NCI-H2196 (cell line): ENCODE measurements at regions not wholly inside any gene's neighbourhood (a gene's known extent, or its start where the extent isn't known, plus 50 kb on each side); places are given as distances from the start of the nearest gene placed in this dataset.

Experiments used
- DNase-seq: peaks from one replicate; lab custom pipeline; 2025; ENCODE audit not compliant: unreplicated experiment; lab: John Stamatoyannopoulos, UW

DNA sequence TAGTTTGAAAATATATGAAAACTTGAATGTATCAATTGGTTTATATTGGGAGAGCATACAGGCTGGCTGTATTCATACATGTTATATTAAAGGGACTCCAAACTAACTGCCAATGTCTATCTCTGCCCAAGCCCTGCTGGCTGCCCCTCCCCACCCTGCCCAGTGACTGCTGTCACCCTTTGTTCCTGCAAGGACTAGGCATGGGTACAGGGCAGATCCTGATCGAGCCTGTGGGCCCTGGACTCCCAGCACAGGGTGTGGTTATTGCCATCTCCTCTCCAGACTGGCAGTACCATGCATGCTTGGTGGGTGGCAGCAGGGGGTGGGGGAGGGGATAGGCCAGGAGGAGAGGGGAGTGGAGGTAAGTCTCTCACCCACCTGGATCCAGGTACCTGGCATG lies 167.5 kb upstream of the RASGEF1B start:
- DNase-seq: no peak

DNA sequence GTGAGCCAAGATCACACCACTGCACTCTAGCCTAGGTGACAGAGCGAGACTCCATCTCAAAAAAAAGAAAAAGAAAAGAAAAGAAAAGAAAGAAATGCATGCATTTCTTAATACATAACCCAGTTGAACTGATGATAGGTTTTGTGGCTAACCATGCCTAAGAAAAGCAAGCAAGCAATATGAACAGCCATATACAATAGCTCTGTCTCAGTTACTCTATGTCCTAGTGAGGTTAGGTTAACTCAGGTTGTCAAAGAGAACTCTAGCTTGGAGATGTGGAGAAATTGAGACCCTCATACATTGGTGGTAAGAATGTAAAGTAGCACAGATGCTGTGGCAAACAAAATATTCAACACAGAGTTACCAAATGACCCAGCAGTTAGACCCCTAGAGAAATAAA lies 167.0 kb upstream of the RASGEF1B start:
- no peak for DNase-seq

DNA sequence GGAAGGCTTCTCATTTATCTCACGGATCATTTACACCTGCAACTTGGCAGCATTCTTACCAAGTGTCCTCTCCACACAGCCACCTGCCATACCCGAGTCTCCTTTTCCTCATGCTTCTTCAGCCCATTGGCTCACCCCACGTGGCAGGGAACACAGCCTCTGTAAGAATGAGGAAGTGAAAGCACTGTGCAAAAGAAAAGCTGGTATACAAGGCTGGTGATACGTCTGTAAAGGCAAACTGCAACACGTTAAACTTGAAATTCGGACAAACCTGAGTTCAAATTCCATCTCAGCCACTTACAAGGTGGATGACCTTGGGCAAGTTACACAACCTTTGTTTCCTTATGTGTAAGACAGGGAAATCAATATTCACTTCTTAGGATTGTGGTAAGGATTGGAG lies 164.0 kb upstream of the RASGEF1B start:
- DNase-seq: peak; percentile 70

DNA sequence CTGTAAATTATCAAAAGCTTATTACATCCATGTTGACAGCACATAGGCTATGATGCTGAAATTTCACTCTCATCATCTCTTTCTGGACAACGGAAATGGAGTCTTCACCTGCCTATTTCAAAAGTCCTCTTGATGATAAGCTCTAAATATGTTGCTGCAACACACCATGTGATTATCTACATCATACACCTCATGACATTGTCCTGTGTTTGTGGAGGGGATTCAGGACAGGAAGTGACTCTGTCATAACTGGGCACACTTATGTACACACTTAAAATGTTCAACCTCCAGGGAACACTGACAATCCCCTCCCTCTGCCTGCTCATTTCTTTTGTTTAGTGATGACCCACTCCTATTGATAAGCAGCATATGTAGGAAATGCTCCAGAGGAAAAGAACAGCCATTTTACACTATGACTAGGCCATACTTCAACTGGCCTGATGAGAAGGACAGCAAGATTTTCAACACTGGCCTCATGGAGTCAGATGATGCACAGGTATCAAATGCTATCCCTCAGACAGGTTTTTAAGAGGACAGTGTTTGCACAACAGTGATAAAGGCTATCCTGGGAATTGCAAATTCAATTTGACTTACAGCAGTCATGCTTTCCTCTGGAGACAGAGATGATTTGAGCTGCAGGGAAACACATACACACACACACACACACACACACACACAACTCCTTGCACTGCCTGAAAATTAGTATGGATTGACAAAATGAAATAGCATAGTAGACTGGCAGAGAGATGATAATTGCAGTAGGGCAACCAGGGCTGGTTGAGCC lies 163.3 kb upstream of the RASGEF1B start:
- no peak for DNase-seq

DNA sequence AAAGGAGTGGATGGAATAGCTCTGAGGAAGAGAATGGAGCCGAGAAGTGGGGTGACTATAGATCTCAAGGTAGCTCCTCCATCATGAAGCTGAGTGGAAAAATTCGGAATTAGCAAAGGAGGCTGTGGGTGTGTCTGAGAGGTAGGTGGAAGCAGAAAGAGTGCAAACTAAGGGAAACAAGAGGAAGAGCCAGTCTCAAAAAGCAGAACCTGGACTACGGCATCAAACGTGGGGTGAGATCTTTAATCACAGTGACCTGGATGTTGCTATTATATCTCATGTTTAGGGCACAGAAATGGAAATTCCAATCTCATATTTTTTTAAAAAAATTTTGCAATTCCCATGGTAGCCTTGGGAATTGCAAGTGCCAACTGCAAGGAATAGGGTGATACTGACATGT lies 162.5 kb upstream of the RASGEF1B start:
- no peak for DNase-seq

DNA sequence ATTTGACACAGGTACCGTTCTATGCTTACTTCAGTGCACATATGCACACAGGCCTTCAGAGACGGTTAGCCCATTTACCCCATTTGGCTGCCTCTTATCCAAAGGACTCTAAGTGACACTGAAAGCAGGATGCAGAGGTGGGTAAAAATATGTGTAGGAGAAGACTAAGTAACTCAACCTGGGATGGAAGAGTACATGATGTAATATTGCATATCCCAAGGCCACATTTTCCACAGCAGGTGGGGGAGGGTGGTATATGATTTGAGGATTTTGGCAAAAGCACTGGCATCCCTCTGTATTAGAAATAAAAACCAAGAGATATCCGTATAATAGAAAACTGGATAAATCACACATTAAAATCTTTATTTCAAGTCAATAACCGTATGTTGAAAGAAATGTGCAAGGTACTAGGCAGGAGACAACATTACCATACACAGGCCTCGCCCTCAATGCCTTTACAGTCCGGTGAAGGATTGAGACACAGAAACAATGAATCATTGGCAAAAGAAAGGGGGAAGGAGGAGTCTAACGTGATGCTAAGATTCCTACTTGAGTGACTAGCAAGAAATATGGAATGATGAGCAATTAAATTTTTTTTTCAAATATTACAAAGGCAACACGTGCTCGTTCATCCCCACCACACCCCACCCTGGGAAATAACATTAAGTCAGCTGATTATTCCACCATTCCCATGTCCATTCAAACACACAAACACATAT lies 161.0 kb upstream of the RASGEF1B start:
- no peak for DNase-seq

DNA sequence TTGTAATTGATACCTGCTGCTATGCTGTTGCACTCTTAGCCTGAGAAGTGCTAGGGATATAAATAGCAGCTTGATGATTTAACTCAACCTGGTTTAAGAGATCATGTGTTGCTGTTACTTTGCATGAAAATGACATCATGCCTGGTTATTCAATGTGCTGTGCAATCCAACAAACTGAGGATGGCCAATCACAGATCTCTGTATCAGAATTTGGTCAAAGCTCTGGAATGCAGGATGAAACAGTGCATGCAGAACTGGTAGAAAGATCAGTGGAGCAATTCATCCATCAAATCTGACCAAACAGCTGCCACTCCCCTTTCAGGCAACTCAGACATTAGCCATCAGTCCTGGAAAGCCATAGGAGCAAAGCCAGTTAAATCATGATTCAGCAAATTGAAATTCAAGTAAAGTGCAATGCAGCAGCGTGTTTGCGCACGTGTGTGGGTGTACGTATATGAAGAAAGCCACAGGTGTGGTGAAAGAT lies 160.3 kb upstream of the RASGEF1B start:
- DNase-seq: peak; percentile 4

DNA sequence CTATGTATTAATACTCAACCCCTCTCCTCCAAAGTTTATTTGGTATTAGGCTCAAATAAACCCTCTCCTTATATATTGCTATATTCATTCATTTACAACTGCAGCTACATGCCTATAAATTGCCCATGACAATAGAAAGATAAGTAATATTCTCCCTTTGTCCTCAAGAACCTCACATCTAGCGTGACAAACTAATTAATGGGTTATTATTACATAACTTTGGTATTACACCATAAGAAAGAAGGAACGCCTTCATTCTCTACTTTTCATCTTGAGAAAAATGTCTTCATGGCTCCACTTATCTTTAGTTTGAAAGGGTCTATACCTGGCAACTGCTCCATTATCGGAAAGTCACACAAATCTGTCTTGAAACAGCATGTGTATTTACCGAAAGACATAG lies 157.7 kb upstream of the RASGEF1B start:
- no peak for DNase-seq

DNA sequence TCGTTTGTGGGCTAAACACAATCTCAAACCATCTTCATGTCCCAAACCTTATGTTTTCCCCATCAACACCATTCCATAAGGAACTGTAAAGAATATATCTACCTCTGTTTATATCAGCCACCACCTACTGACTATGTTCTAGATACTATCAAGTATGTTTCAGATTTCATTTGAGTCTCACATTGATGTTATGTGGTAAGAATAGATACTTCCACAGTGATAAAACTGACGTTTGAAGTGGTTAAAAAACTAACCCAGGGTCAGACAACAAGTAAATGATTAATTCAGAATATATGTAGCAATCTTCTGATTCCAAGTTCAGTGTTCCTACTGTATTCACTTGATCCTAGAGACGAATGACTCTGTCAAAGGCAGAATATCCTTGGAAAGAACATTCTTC lies 156.8 kb upstream of the RASGEF1B start:
- DNase-seq: no peak

DNA sequence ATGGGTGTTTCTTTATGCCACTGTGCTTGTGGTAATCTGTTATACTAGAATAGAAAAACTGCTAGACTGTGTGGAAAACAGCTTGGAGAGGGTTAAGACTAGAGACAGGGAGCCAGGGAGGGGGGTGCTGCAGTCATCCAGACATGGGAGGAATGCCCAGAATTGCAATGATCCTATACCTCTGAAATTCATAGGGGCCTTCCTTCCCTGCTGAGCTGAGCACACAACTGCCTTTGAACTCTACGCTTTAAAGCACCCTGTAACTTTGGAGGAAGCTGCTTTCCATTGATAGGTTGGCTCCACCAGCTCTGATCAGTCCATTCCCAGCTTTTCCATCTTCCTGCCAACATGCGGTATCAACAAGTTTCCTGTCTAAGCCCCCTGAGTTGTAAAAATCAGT lies 155.9 kb upstream of the RASGEF1B start:
- no peak for DNase-seq

DNA sequence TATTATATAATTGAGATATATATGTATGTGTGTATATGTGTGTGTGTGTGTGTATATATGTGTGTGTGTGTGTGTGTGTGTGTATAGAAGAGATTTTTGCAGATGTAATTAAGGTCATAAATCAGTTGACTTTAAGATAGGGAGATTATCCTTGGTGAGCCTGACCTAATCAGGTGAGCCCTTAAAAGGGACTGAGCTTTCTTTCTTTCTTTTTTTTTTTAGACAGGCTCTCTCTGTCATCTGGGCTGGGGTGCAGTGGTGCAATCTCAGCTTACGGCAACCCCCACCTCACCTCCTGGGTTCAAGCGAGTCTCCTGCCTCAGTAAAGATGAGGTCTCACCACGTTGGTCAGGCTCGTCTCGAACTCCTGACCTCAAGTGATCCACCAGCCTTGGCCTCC lies 155.1 kb upstream of the RASGEF1B start:
- no peak for DNase-seq

DNA sequence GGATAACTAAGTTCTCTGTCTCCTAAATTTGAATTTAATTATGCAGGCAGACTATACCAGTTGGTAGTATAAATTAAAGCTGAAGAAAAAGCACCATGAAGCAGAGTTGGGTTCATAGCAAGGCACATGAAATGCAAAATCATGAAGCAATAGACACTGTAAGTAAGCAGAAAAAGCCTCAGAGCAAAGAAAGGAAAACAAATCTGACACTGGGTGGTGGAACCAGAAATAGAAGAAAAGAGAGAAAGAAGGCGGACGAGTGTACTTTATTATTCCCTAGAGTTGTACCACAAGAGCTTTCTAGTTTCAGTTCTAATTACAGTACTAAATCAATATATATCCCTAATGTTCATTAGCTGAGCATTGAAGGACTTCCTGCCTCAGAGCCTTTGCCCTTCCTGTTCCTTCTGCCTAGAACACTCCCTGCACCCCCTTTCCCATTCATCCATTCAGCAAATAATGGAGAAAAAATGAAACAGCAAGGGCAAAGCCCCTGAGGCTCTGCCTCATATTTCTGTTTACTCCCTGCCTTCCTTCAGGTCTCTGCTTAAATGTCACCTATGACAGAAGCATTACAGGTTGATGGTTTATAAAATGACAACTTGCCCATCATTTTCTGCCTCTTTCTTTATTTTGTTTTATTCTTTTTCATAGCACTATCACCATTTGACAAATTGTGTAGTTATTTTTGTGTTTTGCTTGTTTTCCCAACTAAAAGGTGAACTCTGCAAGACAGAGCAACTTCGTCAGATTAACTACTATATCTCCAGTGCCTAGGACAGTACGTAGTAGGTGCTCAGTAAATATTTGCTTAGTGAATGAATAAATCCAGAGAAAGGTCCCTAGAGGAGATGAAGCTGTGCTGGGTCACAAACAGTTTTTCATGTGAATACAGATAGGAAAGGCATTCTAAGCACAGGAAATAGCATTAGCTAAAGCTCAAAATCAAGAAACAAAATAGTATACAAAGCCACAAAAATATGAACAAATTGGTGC lies 154.0 kb upstream of the RASGEF1B start:
- DNase-seq: no peak

DNA sequence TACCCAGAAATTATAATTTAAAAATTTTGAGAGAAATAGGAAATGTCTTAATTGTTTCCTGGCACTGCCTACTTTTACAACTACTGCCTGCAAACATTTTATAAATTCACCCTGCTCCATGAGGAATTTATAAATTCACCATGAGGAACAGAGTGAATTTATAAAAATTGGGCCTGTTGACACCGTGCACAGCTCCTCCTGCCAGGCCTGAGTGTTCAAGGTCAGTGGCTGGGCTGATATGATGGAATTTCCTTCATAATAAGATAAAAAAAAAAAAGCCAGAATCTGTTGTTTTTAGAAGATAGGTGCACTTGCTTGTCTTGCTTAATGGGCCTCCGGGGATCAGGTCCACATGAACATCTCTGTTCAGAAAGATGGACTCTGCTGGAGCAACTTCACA lies 151.7 kb upstream of the RASGEF1B start:
- DNase-seq: no peak

DNA sequence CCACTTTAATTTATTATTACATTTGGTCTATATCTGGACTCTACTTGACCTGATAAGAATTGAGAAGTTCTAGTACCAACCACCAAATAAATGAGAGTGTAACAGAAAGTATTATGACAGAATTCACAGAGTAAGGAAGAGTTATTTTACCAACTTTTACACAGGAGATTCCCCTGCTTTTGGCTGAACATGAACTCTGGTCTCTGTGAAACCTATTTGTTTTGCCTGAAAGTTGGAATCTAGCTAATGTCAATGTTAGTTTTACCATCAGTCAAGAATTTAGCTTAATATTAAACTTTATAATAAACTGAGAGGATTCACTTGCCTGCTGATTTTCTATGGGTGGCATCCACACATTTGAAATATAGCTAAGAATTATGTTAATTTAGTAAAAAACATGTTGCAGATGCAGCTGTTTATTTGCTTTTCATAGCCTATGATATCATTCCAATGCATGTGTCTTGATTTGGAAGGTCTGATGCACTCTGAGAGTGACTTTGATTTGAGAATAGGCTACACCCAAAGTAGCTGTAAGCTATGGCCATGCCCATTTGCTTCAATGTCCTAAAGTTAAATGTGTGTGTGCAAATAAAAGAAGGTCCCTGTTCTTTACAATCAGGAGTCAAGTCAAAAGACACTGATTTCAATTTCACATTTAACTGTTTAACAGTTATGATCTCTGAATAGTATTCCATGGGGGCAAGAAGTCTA lies 150.9 kb upstream of the RASGEF1B start:
- DNase-seq: no peak

DNA sequence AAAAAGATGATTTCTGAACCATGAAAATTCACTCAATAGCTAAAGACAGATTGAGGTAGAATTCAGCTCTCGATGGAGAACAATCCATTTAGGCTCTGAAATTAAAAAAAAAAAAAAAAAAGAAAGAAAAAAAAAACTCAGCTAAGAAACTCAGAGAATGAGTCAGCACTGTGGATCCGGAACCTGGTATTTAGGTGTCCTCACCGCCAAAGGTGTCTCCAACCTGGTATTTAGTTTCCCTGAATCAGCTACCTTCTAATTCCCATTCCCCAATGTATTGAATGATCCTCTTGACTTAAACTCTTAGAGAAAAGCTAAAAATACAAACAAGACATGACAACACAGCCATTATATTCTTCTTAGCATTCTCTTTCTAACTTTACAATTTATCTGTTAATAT lies 150.3 kb upstream of the RASGEF1B start:
- no peak for DNase-seq

DNA sequence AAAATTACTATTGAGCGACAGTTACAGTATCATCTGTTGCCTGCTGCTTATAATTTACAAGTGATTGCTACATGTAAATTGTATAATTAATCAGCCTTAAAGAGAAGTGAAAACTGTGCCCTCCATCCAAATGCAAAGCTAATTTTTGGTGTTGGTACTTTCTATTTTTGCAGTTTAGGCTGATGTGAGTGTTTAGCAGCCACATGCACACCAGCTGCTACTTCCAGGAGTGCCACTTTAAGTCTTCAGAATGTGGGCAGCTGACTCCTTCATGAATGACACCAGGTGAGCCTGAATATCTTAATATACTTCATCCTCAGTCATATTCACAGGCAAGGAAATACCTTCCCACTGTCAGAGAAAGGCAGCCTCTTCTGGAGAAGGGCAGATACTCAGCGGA lies 149.8 kb upstream of the RASGEF1B start:
- DNase-seq: no peak

DNA sequence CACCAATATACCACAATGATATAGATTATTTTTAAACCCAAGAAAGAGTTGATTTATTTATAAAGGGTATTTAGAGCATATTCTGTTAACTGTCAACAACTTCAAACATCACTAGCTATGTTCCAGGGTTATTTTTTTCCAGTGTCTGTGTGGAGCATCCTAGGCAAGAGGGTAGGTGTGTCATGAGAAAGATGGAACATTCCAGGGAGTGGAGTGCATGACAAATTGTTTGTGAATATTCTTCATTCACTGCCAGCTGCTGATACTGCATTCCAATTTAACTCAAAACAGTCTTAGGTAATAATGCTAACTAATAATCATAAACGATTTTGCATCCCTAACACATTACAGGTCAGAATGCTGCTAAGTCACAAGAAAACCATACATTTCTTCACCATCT lies 148.7 kb upstream of the RASGEF1B start:
- no peak for DNase-seq

DNA sequence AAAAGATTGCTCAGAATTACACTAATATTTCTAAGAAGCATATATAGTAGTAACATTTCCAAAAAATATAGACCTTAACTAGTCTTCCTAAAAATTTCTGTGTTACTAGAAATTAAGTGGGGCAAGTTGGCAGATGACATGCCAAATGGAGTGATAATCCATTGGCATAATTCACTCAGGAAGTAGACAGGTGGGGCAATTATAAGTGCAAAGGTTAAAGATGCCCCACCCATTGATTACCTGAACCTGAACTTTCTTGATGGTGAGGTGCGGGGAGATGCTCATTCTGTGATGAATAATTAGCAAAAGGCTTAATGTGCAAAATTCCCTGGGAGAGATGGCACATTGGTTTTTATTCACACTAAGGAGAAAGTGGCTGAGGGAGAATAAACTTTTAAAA lies 145.8 kb upstream of the RASGEF1B start:
- DNase-seq: no peak

DNA sequence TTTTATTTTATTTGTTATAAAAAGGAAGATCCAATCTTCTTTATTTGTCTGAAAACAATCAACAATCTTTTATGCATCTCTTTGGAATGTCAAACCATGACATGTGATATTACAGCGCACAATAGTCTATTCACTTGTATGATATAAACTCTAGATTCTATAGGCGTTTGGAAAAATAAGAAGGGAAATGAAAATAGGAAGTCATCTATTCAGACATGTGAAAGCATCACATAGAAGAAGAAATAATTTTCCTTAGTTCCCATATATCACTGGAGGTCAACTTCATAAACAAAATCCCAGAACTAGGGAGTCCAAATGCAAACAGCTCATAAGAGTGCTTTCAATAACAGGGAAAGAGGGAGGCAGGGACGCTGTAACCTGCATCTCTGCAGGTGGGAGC lies 139.5 kb upstream of the RASGEF1B start:
- DNase-seq: no peak

DNA sequence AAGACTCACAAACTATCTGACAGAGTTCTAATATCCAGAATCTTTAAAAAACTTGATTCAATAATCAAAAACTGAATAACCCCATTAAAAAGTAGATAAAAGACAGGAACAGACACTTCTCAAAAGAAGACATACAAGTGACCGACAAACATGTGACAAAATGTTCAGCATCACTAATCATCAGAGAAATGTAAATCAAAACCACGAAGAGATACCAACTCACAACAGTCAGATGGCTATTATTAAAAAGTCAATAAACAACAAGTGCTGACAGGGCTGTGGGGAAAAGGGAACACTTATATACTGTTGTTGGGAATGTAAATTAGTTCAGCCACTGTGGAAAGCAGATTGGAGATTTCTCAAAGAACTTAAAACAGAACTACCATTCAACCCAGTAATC lies 138.1 kb upstream of the RASGEF1B start:
- DNase-seq: no peak

DNA sequence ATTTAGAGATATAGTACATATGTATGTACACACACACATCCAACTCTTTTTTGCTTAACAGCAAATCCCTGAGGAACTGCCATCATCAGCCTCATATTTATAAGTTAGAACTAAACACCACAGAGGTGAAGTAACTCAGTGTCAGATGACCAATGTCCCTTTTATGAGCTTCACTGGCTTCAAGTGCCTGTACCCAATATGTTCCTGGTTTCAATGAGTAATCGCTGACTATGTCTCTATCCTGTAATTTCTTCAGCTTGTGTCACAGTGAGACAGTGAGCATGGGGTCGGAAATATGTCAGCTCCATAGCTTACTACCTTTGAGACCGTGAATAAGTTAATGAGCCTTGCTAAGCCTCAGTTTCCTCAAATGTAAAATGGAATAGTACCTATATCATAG lies 136.2 kb upstream of the RASGEF1B start:
- no peak for DNase-seq
